ENCODE measurements at regions not wholly inside any gene's neighbourhood (a gene's known extent, or its start where the extent isn't known, plus 50 kb on each side); places are given as distances from the start of the nearest gene placed in this dataset.
"Not testable (repeated sequence)": the region's sequence is repeated elsewhere in the genome, so short reads cannot be mapped to it uniquely, and the experiment has no call there.

- peak; percentile 85 for DNase-seq (ENCODE audit: low read depth)
- in situ Hi-C loops (cut with HindIII; ENCODE audit: low pct_unique_long_range_greater_than_20kb, low sequenced_read_pairs): no loop called here
Measured at GRCh38 chr1:182185842-182186756, 124.6 kb upstream of the ZNF648 start.

- in situ Hi-C loops (cut with HindIII; ENCODE audit: low pct_unique_long_range_greater_than_20kb, low sequenced_read_pairs): no loop called here
- no peak for DNase-seq (ENCODE audit: low read depth)
Measured at GRCh38 chr1:182185136-182185535, 123.6 kb upstream of the ZNF648 start.

GRCh38 chr1:182183606-182184005 lies 122.1 kb upstream of the ZNF648 start:
- no peak for DNase-seq (ENCODE audit: low read depth)
- in situ Hi-C loops (cut with HindIII; ENCODE audit: low pct_unique_long_range_greater_than_20kb, low sequenced_read_pairs): no loop called here

- no peak for DNase-seq (ENCODE audit: low read depth)
- in situ Hi-C loops (cut with HindIII; ENCODE audit: low pct_unique_long_range_greater_than_20kb, low sequenced_read_pairs): no loop called here
Measured at GRCh38 chr1:182182311-182182710, 120.8 kb upstream of the ZNF648 start.

GRCh38 chr1:182181167-182181572 lies 119.7 kb upstream of the ZNF648 start:
- in situ Hi-C loops (cut with HindIII; ENCODE audit: low pct_unique_long_range_greater_than_20kb, low sequenced_read_pairs): no loop called here
- DNase-seq (ENCODE audit: low read depth): no peak

GRCh38 chr1:182175361-182175931 lies 113.9 kb upstream of the ZNF648 start:
- in situ Hi-C loops (cut with HindIII; ENCODE audit: low pct_unique_long_range_greater_than_20kb, low sequenced_read_pairs): no loop called here
- DNase-seq (ENCODE audit: low read depth): no peak

GRCh38 chr1:182174513-182174855 lies 113.0 kb upstream of the ZNF648 start:
- in situ Hi-C loops (cut with HindIII; ENCODE audit: low pct_unique_long_range_greater_than_20kb, low sequenced_read_pairs): no loop called here
- no peak for DNase-seq (ENCODE audit: low read depth)

GRCh38 chr1:182173808-182174512 lies 112.4 kb upstream of the ZNF648 start:
- in situ Hi-C loops (cut with HindIII; ENCODE audit: low pct_unique_long_range_greater_than_20kb, low sequenced_read_pairs): no loop called here
- no peak for DNase-seq (ENCODE audit: low read depth)

- DNase-seq (ENCODE audit: low read depth): no peak
- in situ Hi-C loops (cut with HindIII; ENCODE audit: low pct_unique_long_range_greater_than_20kb, low sequenced_read_pairs): no loop called here
Measured at GRCh38 chr1:182172699-182173098, 111.2 kb upstream of the ZNF648 start.

- peak; percentile 7 for DNase-seq (ENCODE audit: low read depth)
- in situ Hi-C loops (cut with HindIII; ENCODE audit: low pct_unique_long_range_greater_than_20kb, low sequenced_read_pairs): no loop called here
Measured at GRCh38 chr1:182170891-182171461, 109.5 kb upstream of the ZNF648 start.

GRCh38 chr1:182169203-182169602 lies 107.7 kb upstream of the ZNF648 start:
- DNase-seq (ENCODE audit: low read depth): no peak
- in situ Hi-C loops (cut with HindIII; ENCODE audit: low pct_unique_long_range_greater_than_20kb, low sequenced_read_pairs): no loop called here

- DNase-seq (ENCODE audit: low read depth): no peak
- in situ Hi-C loops (cut with HindIII; ENCODE audit: low pct_unique_long_range_greater_than_20kb, low sequenced_read_pairs): no loop called here
Measured at GRCh38 chr1:182166750-182167149, 105.2 kb upstream of the ZNF648 start.

GRCh38 chr1:182166321-182166720 lies 104.8 kb upstream of the ZNF648 start:
- no peak for DNase-seq (ENCODE audit: low read depth)
- in situ Hi-C loops (cut with HindIII; ENCODE audit: low pct_unique_long_range_greater_than_20kb, low sequenced_read_pairs): no loop called here

GRCh38 chr1:182164273-182164672 lies 102.8 kb upstream of the ZNF648 start:
- in situ Hi-C loops (cut with HindIII; ENCODE audit: low pct_unique_long_range_greater_than_20kb, low sequenced_read_pairs): no loop called here

GRCh38 chr1:182163821-182164223 lies 102.3 kb upstream of the ZNF648 start:
- in situ Hi-C loops (cut with HindIII; ENCODE audit: low pct_unique_long_range_greater_than_20kb, low sequenced_read_pairs): no loop called here
- no peak for DNase-seq (ENCODE audit: low read depth)

More at GRCh38 chr1:182164273-182164672, 102.8 kb upstream of the ZNF648 start:
- no peak for DNase-seq (ENCODE audit: low read depth)

GRCh38 chr1:182159443-182159842 lies 97.9 kb upstream of the ZNF648 start:
- no peak for DNase-seq (ENCODE audit: low read depth)
- in situ Hi-C loops (cut with HindIII; ENCODE audit: low pct_unique_long_range_greater_than_20kb, low sequenced_read_pairs): no loop called here

- in situ Hi-C loops (cut with HindIII; ENCODE audit: low pct_unique_long_range_greater_than_20kb, low sequenced_read_pairs): no loop called here
- no peak for DNase-seq (ENCODE audit: low read depth)
Measured at GRCh38 chr1:182157187-182157586, 95.7 kb upstream of the ZNF648 start.

GRCh38 chr1:182154425-182154824 lies 92.9 kb upstream of the ZNF648 start:
- in situ Hi-C loops (cut with HindIII; ENCODE audit: low pct_unique_long_range_greater_than_20kb, low sequenced_read_pairs); DNase-seq (ENCODE audit: low read depth): not testable (repeated sequence)

- DNase-seq (ENCODE audit: low read depth): peak; percentile 50
- in situ Hi-C loops (cut with HindIII; ENCODE audit: low pct_unique_long_range_greater_than_20kb, low sequenced_read_pairs): no loop called here
Measured at GRCh38 chr1:182149411-182149965, 88.0 kb upstream of the ZNF648 start.

All from Caki2 (cell line).